K562 (cell line): ENCODE measurements at regions not wholly inside any gene's neighbourhood (a gene's known extent, or its start where the extent isn't known, plus 50 kb on each side); places are given as distances from the start of the nearest gene placed in this dataset.

Source experiments
- KAT2B ChIP-seq: IDR thresholded peaks from one replicate; pipeline ENCODE4 v1.6.1; 2012; ENCODE audit warnings: low read depth, mild to moderate bottlenecking, control low read depth, inconsistent platforms, low read length, moderate library complexity
- KLF13 ChIP-seq: fragments of 450-650 bp; IDR thresholded peaks from 2 replicates; pipeline ENCODE4 v1.6.1; 2016; ENCODE audit warnings: missing genetic modification characterization, low read depth, mild to moderate bottlenecking, missing compliant biosample characterization, moderate library complexity, borderline replicate concordance
- PHTF2 ChIP-seq: fragments of 250-450 bp; sonication (Bioruptor Pico); IDR thresholded peaks from 2 replicates; pipeline ENCODE4 v1.5.0; 2021; ENCODE audit warnings: mild to moderate bottlenecking
- RERE ChIP-seq: sonication (generic); formaldehyde crosslinking; IDR thresholded peaks from 2 replicates; pipeline ENCODE4 v1.8.0; 2023; ENCODE audit warnings: missing genetic modification reagents, mild to moderate bottlenecking, borderline replicate concordance
- TF ChIP-seq, protein P1 (sequence below): fragments of 450-650 bp; IDR thresholded peaks from 2 replicates; pipeline ENCODE4 v1.6.1; 2016; ENCODE audit warnings: borderline replicate concordance
- TF ChIP-seq, protein P2 (sequence below): fragments of 450-650 bp; IDR thresholded peaks from 2 replicates; pipeline ENCODE4 v1.7.1; 2018; ENCODE audit warnings: mild to moderate bottlenecking, low read depth; ENCODE audit not compliant: partially characterized antibody

- TF ChIP-seq, protein P1, sequence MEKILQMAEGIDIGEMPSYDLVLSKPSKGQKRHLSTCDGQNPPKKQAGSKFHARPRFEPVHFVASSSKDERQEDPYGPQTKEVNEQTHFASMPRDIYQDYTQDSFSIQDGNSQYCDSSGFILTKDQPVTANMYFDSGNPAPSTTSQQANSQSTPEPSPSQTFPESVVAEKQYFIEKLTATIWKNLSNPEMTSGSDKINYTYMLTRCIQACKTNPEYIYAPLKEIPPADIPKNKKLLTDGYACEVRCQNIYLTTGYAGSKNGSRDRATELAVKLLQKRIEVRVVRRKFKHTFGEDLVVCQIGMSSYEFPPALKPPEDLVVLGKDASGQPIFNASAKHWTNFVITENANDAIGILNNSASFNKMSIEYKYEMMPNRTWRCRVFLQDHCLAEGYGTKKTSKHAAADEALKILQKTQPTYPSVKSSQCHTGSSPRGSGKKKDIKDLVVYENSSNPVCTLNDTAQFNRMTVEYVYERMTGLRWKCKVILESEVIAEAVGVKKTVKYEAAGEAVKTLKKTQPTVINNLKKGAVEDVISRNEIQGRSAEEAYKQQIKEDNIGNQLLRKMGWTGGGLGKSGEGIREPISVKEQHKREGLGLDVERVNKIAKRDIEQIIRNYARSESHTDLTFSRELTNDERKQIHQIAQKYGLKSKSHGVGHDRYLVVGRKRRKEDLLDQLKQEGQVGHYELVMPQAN = no peak
- no peak for TF ChIP-seq PHTF2 (CRISPR knock-in tag)
- no peak for TF ChIP-seq KLF13
- no peak for TF ChIP-seq RERE (CRISPR knock-in tag)
- TF ChIP-seq, protein P2, sequence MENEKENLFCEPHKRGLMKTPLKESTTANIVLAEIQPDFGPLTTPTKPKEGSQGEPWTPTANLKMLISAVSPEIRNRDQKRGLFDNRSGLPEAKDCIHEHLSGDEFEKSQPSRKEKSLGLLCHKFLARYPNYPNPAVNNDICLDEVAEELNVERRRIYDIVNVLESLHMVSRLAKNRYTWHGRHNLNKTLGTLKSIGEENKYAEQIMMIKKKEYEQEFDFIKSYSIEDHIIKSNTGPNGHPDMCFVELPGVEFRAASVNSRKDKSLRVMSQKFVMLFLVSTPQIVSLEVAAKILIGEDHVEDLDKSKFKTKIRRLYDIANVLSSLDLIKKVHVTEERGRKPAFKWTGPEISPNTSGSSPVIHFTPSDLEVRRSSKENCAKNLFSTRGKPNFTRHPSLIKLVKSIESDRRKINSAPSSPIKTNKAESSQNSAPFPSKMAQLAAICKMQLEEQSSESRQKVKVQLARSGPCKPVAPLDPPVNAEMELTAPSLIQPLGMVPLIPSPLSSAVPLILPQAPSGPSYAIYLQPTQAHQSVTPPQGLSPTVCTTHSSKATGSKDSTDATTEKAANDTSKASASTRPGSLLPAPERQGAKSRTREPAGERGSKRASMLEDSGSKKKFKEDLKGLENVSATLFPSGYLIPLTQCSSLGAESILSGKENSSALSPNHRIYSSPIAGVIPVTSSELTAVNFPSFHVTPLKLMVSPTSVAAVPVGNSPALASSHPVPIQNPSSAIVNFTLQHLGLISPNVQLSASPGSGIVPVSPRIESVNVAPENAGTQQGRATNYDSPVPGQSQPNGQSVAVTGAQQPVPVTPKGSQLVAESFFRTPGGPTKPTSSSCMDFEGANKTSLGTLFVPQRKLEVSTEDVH = no peak
- TF ChIP-seq KAT2B = no peak
These were observed 243.5 kb downstream of the ENC1 start (continued) for GRCh38 chr5:74396913-74397622.
